Vagina (tissue), 2 donors: ENCODE measurements at regions not wholly inside any gene's neighbourhood (a gene's known extent, or its start where the extent isn't known, plus 50 kb on each side); places are given as distances from the start of the nearest gene placed in this dataset.

ENCODE experiments used
- POLR2AphosphoS5 ChIP-seq, 2 donors: sonication (generic); formaldehyde crosslinking; IDR thresholded peaks; one replicate each; pipeline ENCODE4 v1.9.0; 2017; ENCODE audit warnings: antibody characterized with exemption in 2 of 2, mild to moderate bottlenecking in 2 of 2, low read depth in 1 of 2; ENCODE audit not compliant: insufficient read depth in 1 of 2
- TF ChIP-seq, protein P1 (sequence below), 3 experiments: fragments of 450-650 bp in 2 of 3; fragments of 200-600 bp in 1 of 3; sonication (generic) in 1 of 3; IDR thresholded peaks; one replicate each; pipeline ENCODE4 v1.5.1; 2017 to 2019; ENCODE audit warnings: antibody characterized with exemption in 3 of 3, mild to moderate bottlenecking in 2 of 3, moderate library complexity in 2 of 3

GRCh38 chr18:27685807-27686412, 491.0 kb downstream of the CDH2 start:
- TF ChIP-seq, protein P1, sequence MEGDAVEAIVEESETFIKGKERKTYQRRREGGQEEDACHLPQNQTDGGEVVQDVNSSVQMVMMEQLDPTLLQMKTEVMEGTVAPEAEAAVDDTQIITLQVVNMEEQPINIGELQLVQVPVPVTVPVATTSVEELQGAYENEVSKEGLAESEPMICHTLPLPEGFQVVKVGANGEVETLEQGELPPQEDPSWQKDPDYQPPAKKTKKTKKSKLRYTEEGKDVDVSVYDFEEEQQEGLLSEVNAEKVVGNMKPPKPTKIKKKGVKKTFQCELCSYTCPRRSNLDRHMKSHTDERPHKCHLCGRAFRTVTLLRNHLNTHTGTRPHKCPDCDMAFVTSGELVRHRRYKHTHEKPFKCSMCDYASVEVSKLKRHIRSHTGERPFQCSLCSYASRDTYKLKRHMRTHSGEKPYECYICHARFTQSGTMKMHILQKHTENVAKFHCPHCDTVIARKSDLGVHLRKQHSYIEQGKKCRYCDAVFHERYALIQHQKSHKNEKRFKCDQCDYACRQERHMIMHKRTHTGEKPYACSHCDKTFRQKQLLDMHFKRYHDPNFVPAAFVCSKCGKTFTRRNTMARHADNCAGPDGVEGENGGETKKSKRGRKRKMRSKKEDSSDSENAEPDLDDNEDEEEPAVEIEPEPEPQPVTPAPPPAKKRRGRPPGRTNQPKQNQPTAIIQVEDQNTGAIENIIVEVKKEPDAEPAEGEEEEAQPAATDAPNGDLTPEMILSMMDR (IDR thresholded peaks at IDR 0.05), result no peak
- no peak for TF ChIP-seq POLR2AphosphoS5 (IDR thresholded peaks at IDR 0.05; ENCODE audit: insufficient read depth in 1 of 2, low read depth in 1 of 2)
